GM23338 (cell line): ENCODE measurements at regions not wholly inside any gene's neighbourhood (a gene's known extent, or its start where the extent isn't known, plus 50 kb on each side); places are given as distances from the start of the nearest gene placed in this dataset.

ENCODE experiments used
- ATAC-seq: fragments of 200-7000 bp; cut with Tn5 transposase; 3 replicates; pipeline ENCODE4 v1.9.1; 2020
- DNase-seq: peaks from one replicate; pipeline ENCODE4 v3.0.0-alpha.2; 2015; ENCODE audit warnings: low spot score
- H2AFZ ChIP-seq: fragments of 200-600 bp; sonication (generic); 2 replicates; pipeline ENCODE4 v1.8.0; 2016; ENCODE audit warnings: antibody characterized with exemption, mild to moderate bottlenecking, moderate library complexity
- H3F3A ChIP-seq: fragments of 200-600 bp; sonication (generic); replicated peaks from 2 replicates; pipeline ENCODE4 v1.8.0; 2017; ENCODE audit warnings: antibody characterized with exemption, mixed run types, low read depth
- H3K27ac ChIP-seq: fragments of 200-600 bp; sonication (generic); 2 replicates; pipeline ENCODE4 v1.6.1; 2016; ENCODE audit warnings: low read depth
- H3K27me3 ChIP-seq: fragments of 200-600 bp; sonication (generic); 2 replicates; pipeline ENCODE4 v1.8.0; 2016; ENCODE audit warnings: mild to moderate bottlenecking, mixed run types, moderate library complexity; ENCODE audit not compliant: insufficient read depth
- H3K36me3 ChIP-seq: fragments of 200-600 bp; sonication (generic); 2 replicates; pipeline ENCODE4 v1.8.0; 2016; ENCODE audit warnings: mild to moderate bottlenecking; ENCODE audit not compliant: insufficient read depth
- H3K4me1 ChIP-seq: fragments of 200-600 bp; sonication (generic); 2 replicates; pipeline ENCODE4 v1.8.0; 2016; ENCODE audit warnings: mild to moderate bottlenecking, moderate library complexity; ENCODE audit not compliant: insufficient read depth
- H3K4me2 ChIP-seq: fragments of 200-600 bp; sonication (generic); 2 replicates; pipeline ENCODE4 v1.7.1; 2017; ENCODE audit warnings: mixed run types
- H3K4me3 ChIP-seq: fragments of 200-600 bp; sonication (generic); 2 replicates; pipeline ENCODE4 v1.6.1; 2016; ENCODE audit warnings: mixed run types
- H3K79me2 ChIP-seq: fragments of 200-600 bp; sonication (generic); replicated peaks from 2 replicates; pipeline ENCODE4 v1.8.0; 2017; ENCODE audit warnings: mild to moderate bottlenecking; ENCODE audit not compliant: insufficient read depth
- H3K9me2 ChIP-seq: fragments of 200-600 bp; sonication (generic); 2 replicates; pipeline ENCODE4 v1.8.0; 2017; ENCODE audit not compliant: insufficient read depth
- H4K20me1 ChIP-seq: fragments of 200-600 bp; sonication (generic); replicated peaks from 2 replicates; pipeline ENCODE4 v1.8.0; 2017; ENCODE audit warnings: mild to moderate bottlenecking; ENCODE audit not compliant: insufficient read depth
- H3K27ac Mint-ChIP-seq: 2 replicates; pipeline ENCODE4 v1.8.0; 2020; ENCODE audit warnings: inconsistent platforms, mild to moderate bottlenecking, moderate library complexity, mixed read lengths
- H3K27me3 Mint-ChIP-seq: 3 replicates; pipeline ENCODE4 v1.8.0; 2022; ENCODE audit warnings: low read depth, mild to moderate bottlenecking, moderate library complexity, mixed read lengths, inconsistent platforms; ENCODE audit not compliant: insufficient read depth, poor library complexity
- H3K36me3 Mint-ChIP-seq: 3 replicates; pipeline ENCODE4 v1.8.0; 2021; ENCODE audit warnings: low read depth, mild to moderate bottlenecking, inconsistent platforms, moderate library complexity, mixed read lengths
- H3K4me1 Mint-ChIP-seq: 3 replicates; pipeline ENCODE4 v1.8.0; 2020; ENCODE audit warnings: mild to moderate bottlenecking, inconsistent platforms, mixed read lengths
- H3K4me3 Mint-ChIP-seq: 3 replicates; pipeline ENCODE4 v1.8.0; 2021; ENCODE audit warnings: moderate library complexity, mild to moderate bottlenecking, inconsistent platforms, mixed read lengths
- H3K9me3 Mint-ChIP-seq: 3 replicates; pipeline ENCODE4 v1.8.0; 2020; ENCODE audit warnings: moderate library complexity, mild to moderate bottlenecking, inconsistent platforms, mixed read lengths
- CREB1 ChIP-seq: fragments of 250-450 bp; sonication (Bioruptor Pico); IDR thresholded peaks from 2 replicates; pipeline ENCODE4 v1.5.0; 2020; ENCODE audit warnings: low read depth, mild to moderate bottlenecking, moderate library complexity
- POLR2AphosphoS5 ChIP-seq: IDR thresholded peaks from 2 replicates; pipeline ENCODE4 v1.6.1; 2016; ENCODE audit warnings: antibody characterized with exemption, low read depth
- ZNF114 ChIP-seq: fragments of 250-450 bp; sonication (Bioruptor Pico); IDR thresholded peaks from 2 replicates; pipeline ENCODE4 v1.5.0; 2020; ENCODE audit warnings: mild to moderate bottlenecking, moderate library complexity
- ZNF331 ChIP-seq: fragments of 250-450 bp; sonication (Bioruptor Pico); IDR thresholded peaks from 2 replicates; pipeline ENCODE4 v1.5.0; 2020; ENCODE audit warnings: low read depth, mild to moderate bottlenecking, moderate library complexity
- ZNF462 ChIP-seq: fragments of 250-450 bp; sonication (Bioruptor Pico); IDR thresholded peaks from 2 replicates; pipeline ENCODE4 v1.5.0; 2020; ENCODE audit warnings: mild to moderate bottlenecking, moderate library complexity
- TF ChIP-seq, protein P1 (sequence below): IDR thresholded peaks from 2 replicates; pipeline ENCODE4 v1.6.1; 2016; ENCODE audit warnings: antibody characterized with exemption
- TF ChIP-seq, protein P2 (sequence below): IDR thresholded peaks from one replicate; pipeline ENCODE4 v1.6.1; 2018; ENCODE audit warnings: antibody characterized with exemption; ENCODE audit not compliant: unreplicated experiment

- TF ChIP-seq ZNF462 (CRISPR knock-in tag) (no peak), ZNF331 (CRISPR knock-in tag) (no peak), ZNF114 (CRISPR knock-in tag) (no peak), CREB1 (no peak), POLR2AphosphoS5 (no peak)
- TF ChIP-seq, protein P1, sequence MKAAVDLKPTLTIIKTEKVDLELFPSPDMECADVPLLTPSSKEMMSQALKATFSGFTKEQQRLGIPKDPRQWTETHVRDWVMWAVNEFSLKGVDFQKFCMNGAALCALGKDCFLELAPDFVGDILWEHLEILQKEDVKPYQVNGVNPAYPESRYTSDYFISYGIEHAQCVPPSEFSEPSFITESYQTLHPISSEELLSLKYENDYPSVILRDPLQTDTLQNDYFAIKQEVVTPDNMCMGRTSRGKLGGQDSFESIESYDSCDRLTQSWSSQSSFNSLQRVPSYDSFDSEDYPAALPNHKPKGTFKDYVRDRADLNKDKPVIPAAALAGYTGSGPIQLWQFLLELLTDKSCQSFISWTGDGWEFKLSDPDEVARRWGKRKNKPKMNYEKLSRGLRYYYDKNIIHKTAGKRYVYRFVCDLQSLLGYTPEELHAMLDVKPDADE: no peak
- TF ChIP-seq, protein P2, sequence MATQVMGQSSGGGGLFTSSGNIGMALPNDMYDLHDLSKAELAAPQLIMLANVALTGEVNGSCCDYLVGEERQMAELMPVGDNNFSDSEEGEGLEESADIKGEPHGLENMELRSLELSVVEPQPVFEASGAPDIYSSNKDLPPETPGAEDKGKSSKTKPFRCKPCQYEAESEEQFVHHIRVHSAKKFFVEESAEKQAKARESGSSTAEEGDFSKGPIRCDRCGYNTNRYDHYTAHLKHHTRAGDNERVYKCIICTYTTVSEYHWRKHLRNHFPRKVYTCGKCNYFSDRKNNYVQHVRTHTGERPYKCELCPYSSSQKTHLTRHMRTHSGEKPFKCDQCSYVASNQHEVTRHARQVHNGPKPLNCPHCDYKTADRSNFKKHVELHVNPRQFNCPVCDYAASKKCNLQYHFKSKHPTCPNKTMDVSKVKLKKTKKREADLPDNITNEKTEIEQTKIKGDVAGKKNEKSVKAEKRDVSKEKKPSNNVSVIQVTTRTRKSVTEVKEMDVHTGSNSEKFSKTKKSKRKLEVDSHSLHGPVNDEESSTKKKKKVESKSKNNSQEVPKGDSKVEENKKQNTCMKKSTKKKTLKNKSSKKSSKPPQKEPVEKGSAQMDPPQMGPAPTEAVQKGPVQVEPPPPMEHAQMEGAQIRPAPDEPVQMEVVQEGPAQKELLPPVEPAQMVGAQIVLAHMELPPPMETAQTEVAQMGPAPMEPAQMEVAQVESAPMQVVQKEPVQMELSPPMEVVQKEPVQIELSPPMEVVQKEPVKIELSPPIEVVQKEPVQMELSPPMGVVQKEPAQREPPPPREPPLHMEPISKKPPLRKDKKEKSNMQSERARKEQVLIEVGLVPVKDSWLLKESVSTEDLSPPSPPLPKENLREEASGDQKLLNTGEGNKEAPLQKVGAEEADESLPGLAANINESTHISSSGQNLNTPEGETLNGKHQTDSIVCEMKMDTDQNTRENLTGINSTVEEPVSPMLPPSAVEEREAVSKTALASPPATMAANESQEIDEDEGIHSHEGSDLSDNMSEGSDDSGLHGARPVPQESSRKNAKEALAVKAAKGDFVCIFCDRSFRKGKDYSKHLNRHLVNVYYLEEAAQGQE: no peak
- no peak overlapping the region for H3K27ac Mint-ChIP-seq
- H3K27me3 Mint-ChIP-seq: no peaks in the 10 kb centered on the region
Observed at GRCh38 chr2:122203523-122203922, 448.1 kb downstream of the TSN start.

More at GRCh38 chr2:122203523-122203922, 448.1 kb downstream of the TSN start:
- no peak overlapping the region for H3K27ac ChIP-seq
- H2AFZ ChIP-seq: no peak overlapping the region
- H3K4me3 ChIP-seq: no peak overlapping the region
- peaks cover 5% of the 10 kb centered on the region; the same call in 1 of the 2 replicates for H3K9me2 ChIP-seq
- H3K4me2 ChIP-seq: no peak overlapping the region
- H3K4me3 Mint-ChIP-seq: no peak overlapping the region
- H4K20me1 ChIP-seq: no peaks in the 10 kb centered on the region
- H3F3A ChIP-seq: no peaks in the 10 kb centered on the region
- H3K36me3 ChIP-seq: no peaks in the 10 kb centered on the region
- no peaks in the 10 kb centered on the region for H3K79me2 ChIP-seq
- H3K4me1 Mint-ChIP-seq: peaks cover 2% of the 10 kb centered on the region; the same call in 1 of the 3 replicates
- no peaks in the 10 kb centered on the region; the same call in 2 of the 3 replicates for H3K36me3 Mint-ChIP-seq
- H3K9me3 Mint-ChIP-seq: no peaks in the 10 kb centered on the region
- no peaks in the 10 kb centered on the region for H3K27me3 ChIP-seq
- no peak for DNase-seq
- ATAC-seq: no peak
- H3K4me1 ChIP-seq: no peaks in the 10 kb centered on the region
